ENCODE measurements at regions not wholly inside any gene's neighbourhood (a gene's known extent, or its start where the extent isn't known, plus 50 kb on each side); places are given as distances from the start of the nearest gene placed in this dataset.

GRCh38 chr5:110165366-110165765 lies 475.6 kb downstream of the MAN2A1 start:
- TF ChIP-seq RAD21 (IDR thresholded peaks at IDR 0.05; ENCODE audit: low read length) (no peak), ELK1 (IDR thresholded peaks at IDR 0.05; ENCODE audit: borderline replicate concordance, low read depth, low read length) (no peak), CTCF (conservative IDR thresholded peaks at IDR 0.05; ENCODE audit: low read depth, low read length) (no peak), POLR2A (IDR thresholded peaks at IDR 0.05; ENCODE audit: low read depth, low read length) (no peak), MXI1 (IDR thresholded peaks at IDR 0.05; ENCODE audit: borderline replicate concordance, low read depth, low read length) (no peak), MAFK (IDR thresholded peaks at IDR 0.05; ENCODE audit: low read depth, low read length) (no peak), FOS (IDR thresholded peaks at IDR 0.05; ENCODE audit: low read depth, low read length) (no peak), CEBPB (IDR thresholded peaks at IDR 0.05; ENCODE audit: low read depth, low read length) (no peak), RCOR1 (IDR thresholded peaks at IDR 0.05; ENCODE audit: insufficient replicate concordance, low read length) (no peak), MAZ (IDR thresholded peaks at IDR 0.05; ENCODE audit: borderline replicate concordance, low read depth, low read length) (no peak)

Data from IMR-90 (cell line).